A549 (cell line): ENCODE measurements at regions not wholly inside any gene's neighbourhood (a gene's known extent, or its start where the extent isn't known, plus 50 kb on each side); places are given as distances from the start of the nearest gene placed in this dataset.

ENCODE experiments used
- BCL3 ChIP-seq: fragments of >200 bp; sonication (Bioruptor Twin); formaldehyde crosslinking; IDR thresholded peaks from 3 replicates; pipeline ENCODE4 v1.6.1; 2016
- CTCF ChIP-seq: fragments of >200 bp; sonication (Bioruptor Twin); formaldehyde crosslinking; IDR thresholded peaks from 3 replicates; pipeline ENCODE4 v1.5.1; 2016
- MAX ChIP-seq: IDR thresholded peaks from 2 replicates; pipeline ENCODE4 v1.6.1; 2012
- POLR2A ChIP-seq: IDR thresholded peaks from 2 replicates; pipeline ENCODE4 v1.6.1; 2012; ENCODE audit warnings: mild to moderate bottlenecking, low read length
- POLR2AphosphoS2 ChIP-seq: conservative IDR thresholded peaks from 2 replicates; pipeline ENCODE4 v1.6.1; 2012; ENCODE audit warnings: low read length, improper control_type of control experiment, inconsistent platforms
- RNF2 ChIP-seq: fragments of 200-600 bp; sonication (generic); IDR thresholded peaks from 2 replicates; pipeline ENCODE4 v1.6.1; 2016; ENCODE audit warnings: low read depth, mild to moderate bottlenecking, antibody characterized with exemption, moderate library complexity, borderline replicate concordance
- USF2 ChIP-seq: fragments of 450-650 bp; IDR thresholded peaks from 2 replicates; pipeline ENCODE4 v1.6.1; 2014; ENCODE audit warnings: antibody characterized with exemption
- ZC3H11A ChIP-seq: fragments of 450-650 bp; IDR thresholded peaks from 2 replicates; pipeline ENCODE4 v1.6.1; 2014; ENCODE audit warnings: antibody characterized with exemption, mild to moderate bottlenecking
- ZSCAN20 ChIP-seq: fragments of 250-450 bp; sonication (Bioruptor Pico); IDR thresholded peaks from 2 replicates; pipeline ENCODE4 v1.8.0; 2022; ENCODE audit warnings: mild to moderate bottlenecking, moderate library complexity

GRCh38 chr10:81724431-81724830 is 150.6 kb upstream of the NRG3 start:
- TF ChIP-seq POLR2A (no peak), CTCF (no peak), ZC3H11A (no peak), ZSCAN20 (CRISPR knock-in tag) (no peak), USF2 (no peak), MAX (no peak), POLR2AphosphoS2 (no peak), RNF2 (no peak), BCL3 (no peak)
